Activated CD8-positive, alpha-beta memory T cell treated with anti-CD3 and anti-CD28 coated beads, Interleukin-2, amount 50 U/mL, for 1 hour (primary cell): ENCODE measurements at regions not wholly inside any gene's neighbourhood (a gene's known extent, or its start where the extent isn't known, plus 50 kb on each side); places are given as distances from the start of the nearest gene placed in this dataset.

Experiments
- DNase-seq: peaks from one replicate; pipeline ENCODE4 v3.0.0-alpha.2; 2020; ENCODE audit errors: extremely low read depth

GRCh38 chr3:103341078-103341606 lies 906.3 kb downstream of the ZPLD1 start:
- DNase-seq = no peak

GRCh38 chr3:103342205-103342731 lies 907.5 kb downstream of the ZPLD1 start:
- no peak for DNase-seq

GRCh38 chr3:103349760-103350159 lies 914.9 kb downstream of the ZPLD1 start:
- DNase-seq = no peak

- no peak for DNase-seq
Observed at GRCh38 chr3:103365467-103365866, 930.7 kb downstream of the ZPLD1 start.

- no peak for DNase-seq
Observed at GRCh38 chr3:103367481-103367880, 932.7 kb downstream of the ZPLD1 start.

- no peak for DNase-seq
Observed at GRCh38 chr3:103371411-103371810, 936.6 kb downstream of the ZPLD1 start.

- no peak for DNase-seq
Observed at GRCh38 chr3:103372031-103372430, 937.2 kb downstream of the ZPLD1 start.

GRCh38 chr3:103380391-103380790 lies 945.6 kb downstream of the ZPLD1 start:
- DNase-seq = no peak

- no peak for DNase-seq
Observed at GRCh38 chr3:103381296-103382079, 946.7 kb downstream of the ZPLD1 start.

- no peak for DNase-seq
Observed at GRCh38 chr3:103385961-103386656, 951.3 kb downstream of the ZPLD1 start.

- no peak for DNase-seq
Observed at GRCh38 chr3:103388214-103388613, 953.4 kb downstream of the ZPLD1 start.

GRCh38 chr3:103389356-103389755 lies 954.5 kb downstream of the ZPLD1 start:
- DNase-seq = no peak

- no peak for DNase-seq
Observed at GRCh38 chr3:103393395-103394186, 958.8 kb downstream of the ZPLD1 start.

GRCh38 chr3:103403191-103403590 lies 968.4 kb downstream of the ZPLD1 start:
- no peak for DNase-seq

- no peak for DNase-seq
Observed at GRCh38 chr3:103406320-103406850, 971.6 kb downstream of the ZPLD1 start.

GRCh38 chr3:103410231-103410630 lies 975.4 kb downstream of the ZPLD1 start:
- no peak for DNase-seq

- DNase-seq = no peak
Observed at GRCh38 chr3:103421460-103421859, 986.6 kb downstream of the ZPLD1 start.

GRCh38 chr3:103437883-103438282 lies 1003.1 kb downstream of the ZPLD1 start:
- no peak for DNase-seq

- DNase-seq = no peak
Observed at GRCh38 chr3:103440539-103441203, 1005.9 kb downstream of the ZPLD1 start.

- DNase-seq = no peak
Observed at GRCh38 chr3:103446953-103447629, 1012.3 kb downstream of the ZPLD1 start.

GRCh38 chr3:103453152-103453551 lies 1018.3 kb downstream of the ZPLD1 start:
- no peak for DNase-seq
